ENCODE measurements at regions not wholly inside any gene's neighbourhood (a gene's known extent, or its start where the extent isn't known, plus 50 kb on each side); places are given as distances from the start of the nearest gene placed in this dataset.
A peak's percentile ranks its signal among the peaks of the same experiment; 100 is the strongest.

GRCh38 chr12:77685112-77685511, 145.6 kb upstream of the NAV3 start:
- no peak overlapping the region for H3K4me3 ChIP-seq
- no peaks in the 10 kb centered on the region for H3K27me3 ChIP-seq
- no peaks in the 10 kb centered on the region for H3K4me1 ChIP-seq (ENCODE audit: low read depth)
- no peaks in the 10 kb centered on the region for H3K9me3 ChIP-seq (ENCODE audit: low read depth)
- peak; percentile 83 to 86 for DNase-seq (ENCODE audit: low read depth in 1 of 2, low spot score in 1 of 2)
- H3K27ac ChIP-seq: no peak overlapping the region
- TF ChIP-seq, protein P1, sequence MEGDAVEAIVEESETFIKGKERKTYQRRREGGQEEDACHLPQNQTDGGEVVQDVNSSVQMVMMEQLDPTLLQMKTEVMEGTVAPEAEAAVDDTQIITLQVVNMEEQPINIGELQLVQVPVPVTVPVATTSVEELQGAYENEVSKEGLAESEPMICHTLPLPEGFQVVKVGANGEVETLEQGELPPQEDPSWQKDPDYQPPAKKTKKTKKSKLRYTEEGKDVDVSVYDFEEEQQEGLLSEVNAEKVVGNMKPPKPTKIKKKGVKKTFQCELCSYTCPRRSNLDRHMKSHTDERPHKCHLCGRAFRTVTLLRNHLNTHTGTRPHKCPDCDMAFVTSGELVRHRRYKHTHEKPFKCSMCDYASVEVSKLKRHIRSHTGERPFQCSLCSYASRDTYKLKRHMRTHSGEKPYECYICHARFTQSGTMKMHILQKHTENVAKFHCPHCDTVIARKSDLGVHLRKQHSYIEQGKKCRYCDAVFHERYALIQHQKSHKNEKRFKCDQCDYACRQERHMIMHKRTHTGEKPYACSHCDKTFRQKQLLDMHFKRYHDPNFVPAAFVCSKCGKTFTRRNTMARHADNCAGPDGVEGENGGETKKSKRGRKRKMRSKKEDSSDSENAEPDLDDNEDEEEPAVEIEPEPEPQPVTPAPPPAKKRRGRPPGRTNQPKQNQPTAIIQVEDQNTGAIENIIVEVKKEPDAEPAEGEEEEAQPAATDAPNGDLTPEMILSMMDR (IDR thresholded peaks at IDR 0.05; ENCODE audit: low read depth, low read length): peak; percentile 73
- no peaks in the 10 kb centered on the region for H3K36me3 ChIP-seq

DNA sequence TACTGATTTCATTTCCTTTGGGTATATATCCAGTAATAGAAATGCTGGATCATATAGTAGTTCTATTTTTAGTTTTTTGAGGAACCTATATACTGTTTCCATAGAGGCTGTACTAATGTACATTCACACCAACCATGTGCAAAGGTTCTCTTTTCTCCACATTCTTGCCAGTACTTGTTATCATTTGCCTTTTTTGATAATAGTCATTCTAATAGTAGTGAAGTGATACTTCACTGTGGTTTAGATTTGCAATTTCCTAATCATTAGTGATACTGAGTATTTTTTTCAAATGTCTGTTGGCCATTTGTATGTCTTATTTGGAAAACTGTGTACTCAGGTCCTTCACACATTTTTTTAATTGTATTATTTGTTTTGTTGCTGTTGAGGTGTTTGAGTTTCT, 148.2 kb upstream of the NAV3 start:
- Histone ChIP-seq H3K27me3 (no peaks in the 10 kb centered on the region), H3K36me3 (no peaks in the 10 kb centered on the region), H3K4me3 (no peak overlapping the region), H3K4me1 (ENCODE audit: low read depth) (no peaks in the 10 kb centered on the region), H3K9me3 (ENCODE audit: low read depth) (no peaks in the 10 kb centered on the region), H3K27ac (no peak overlapping the region)
- TF ChIP-seq, protein P1 (IDR thresholded peaks at IDR 0.05; ENCODE audit: low read depth, low read length): no peak
- no peak for DNase-seq (ENCODE audit: low read depth in 1 of 2, low spot score in 1 of 2)

DNA sequence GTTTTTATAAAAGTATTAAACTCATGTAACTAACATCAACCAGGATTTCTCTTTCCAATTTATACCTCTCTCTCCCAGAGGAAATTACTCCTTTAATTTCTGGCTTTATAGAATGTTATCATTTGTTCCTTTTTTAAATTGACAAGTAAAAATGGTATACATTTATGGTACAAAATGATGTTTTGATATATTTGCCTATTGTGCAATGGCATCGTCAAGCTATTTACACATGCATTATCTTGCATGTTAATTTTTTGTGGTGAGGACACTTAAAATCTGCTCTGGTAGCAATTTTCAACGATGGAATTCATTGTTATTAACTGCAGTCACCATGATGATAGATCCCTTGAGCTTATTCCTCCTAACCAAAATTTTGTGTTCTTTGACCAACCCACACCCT, 149.0 kb upstream of the NAV3 start:
- Histone ChIP-seq H3K9me3 (ENCODE audit: low read depth) (no peaks in the 10 kb centered on the region), H3K4me1 (ENCODE audit: low read depth) (no peaks in the 10 kb centered on the region), H3K27me3 (no peaks in the 10 kb centered on the region), H3K27ac (no peak overlapping the region), H3K36me3 (no peaks in the 10 kb centered on the region), H3K4me3 (no peak overlapping the region)
- TF ChIP-seq, protein P1 (IDR thresholded peaks at IDR 0.05; ENCODE audit: low read depth, low read length): no peak
- no peak for DNase-seq (ENCODE audit: low read depth in 1 of 2, low spot score in 1 of 2)

DNA sequence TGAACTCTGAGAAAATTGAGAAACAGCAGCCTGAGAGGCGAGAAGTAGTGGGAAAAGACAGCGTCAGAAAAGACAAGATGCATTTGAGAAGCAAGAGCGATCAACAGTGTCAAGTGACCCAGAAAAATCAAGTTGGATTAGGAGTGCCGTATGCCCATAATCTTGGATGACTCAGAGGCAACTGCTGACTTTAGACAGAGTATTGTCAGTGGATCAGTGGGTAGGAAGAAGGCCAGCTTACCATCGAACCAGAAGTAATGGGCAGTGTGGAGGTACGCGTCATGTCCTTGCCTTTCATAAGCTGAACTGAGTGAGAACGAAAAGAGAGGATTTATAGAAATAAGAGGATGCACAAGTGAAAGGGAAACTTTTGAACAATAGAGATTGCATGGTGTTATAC, 151.0 kb upstream of the NAV3 start:
- H3K36me3 ChIP-seq: no peaks in the 10 kb centered on the region
- H3K9me3 ChIP-seq (ENCODE audit: low read depth): no peaks in the 10 kb centered on the region
- TF ChIP-seq, protein P1 (IDR thresholded peaks at IDR 0.05; ENCODE audit: low read depth, low read length): no peak
- H3K27ac ChIP-seq: no peak overlapping the region
- H3K4me1 ChIP-seq (ENCODE audit: low read depth): no peaks in the 10 kb centered on the region
- H3K4me3 ChIP-seq: no peak overlapping the region
- DNase-seq (ENCODE audit: low read depth in 1 of 2, low spot score in 1 of 2): no peak
- no peaks in the 10 kb centered on the region for H3K27me3 ChIP-seq

- Histone ChIP-seq H3K27me3 (no peaks in the 10 kb centered on the region), H3K4me3 (no peak overlapping the region), H3K4me1 (ENCODE audit: low read depth) (no peaks in the 10 kb centered on the region), H3K9me3 (ENCODE audit: low read depth) (no peaks in the 10 kb centered on the region), H3K27ac (no peak overlapping the region), H3K36me3 (no peaks in the 10 kb centered on the region)
- DNase-seq (ENCODE audit: low read depth in 1 of 2, low spot score in 1 of 2): no peak
- TF ChIP-seq, protein P1 (IDR thresholded peaks at IDR 0.05; ENCODE audit: low read depth, low read length): no peak
Measured at GRCh38 chr12:77678621-77679020, 152.1 kb upstream of the NAV3 start.

DNA sequence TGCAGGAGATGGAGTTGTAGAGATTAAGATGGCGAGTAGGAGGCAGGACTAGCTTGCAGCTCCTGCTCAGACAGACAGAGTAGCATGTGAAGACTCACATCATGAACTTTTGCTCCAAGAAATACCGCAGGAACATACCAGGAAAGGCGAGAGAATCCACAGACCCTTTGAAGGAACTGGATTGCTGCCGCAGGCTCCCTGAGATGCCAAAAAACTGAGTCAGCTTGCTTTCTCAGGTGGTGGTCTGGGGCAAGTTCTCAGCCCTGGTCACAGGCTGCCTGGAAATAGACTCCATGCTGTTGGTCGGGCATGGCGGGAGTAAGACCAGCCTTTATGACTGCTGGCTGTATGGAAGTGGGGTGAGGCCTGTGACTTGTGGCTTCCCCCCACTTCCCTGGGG, 163.6 kb upstream of the NAV3 start:
- DNase-seq (ENCODE audit: low read depth in 1 of 2, low spot score in 1 of 2): no peak
- H3K27me3 ChIP-seq: no peaks in the 10 kb centered on the region

More for the DNA sequence above, 163.6 kb upstream of the NAV3 start:
- H3K27ac ChIP-seq: no peak overlapping the region
- H3K9me3 ChIP-seq (ENCODE audit: low read depth): no peaks in the 10 kb centered on the region
- no peaks in the 10 kb centered on the region for H3K36me3 ChIP-seq
- H3K4me3 ChIP-seq: no peak overlapping the region
- TF ChIP-seq, protein P1 (IDR thresholded peaks at IDR 0.05; ENCODE audit: low read depth, low read length): no peak
- H3K4me1 ChIP-seq (ENCODE audit: low read depth): no peaks in the 10 kb centered on the region

Data from cardiac muscle cell (in vitro differentiated cells and primary cell).